Activated T-cell treated with anti-CD3 and anti-CD28 coated beads, Interleukin-2, amount 50 U/mL, for 4 hours (primary cell): ENCODE measurements at regions not wholly inside any gene's neighbourhood (a gene's known extent, or its start where the extent isn't known, plus 50 kb on each side); places are given as distances from the start of the nearest gene placed in this dataset.

Experiments used
- ATAC-seq, 2 donors: fragments of 200-7000 bp; cut with Tn5 transposase; one replicate each; pipeline ENCODE4 v1.10.0; 2021
- DNase-seq: peaks from one replicate; pipeline ENCODE4 v3.0.0-alpha.2; 2020
- H3K27me3 Mint-ChIP-seq: one replicate; pipeline ENCODE4 v1.8.0; 2021; ENCODE audit warnings: low read depth, mixed read lengths
- H3K36me3 Mint-ChIP-seq: one replicate; pipeline ENCODE4 v1.8.0; 2022; ENCODE audit warnings: mixed read lengths; ENCODE audit not compliant: insufficient read depth
- H3K4me1 Mint-ChIP-seq: one replicate; pipeline ENCODE4 v1.8.0; 2021; ENCODE audit warnings: low read depth, mixed read lengths
- H3K4me3 Mint-ChIP-seq: one replicate; pipeline ENCODE4 v1.8.0; 2021; ENCODE audit warnings: mild to moderate bottlenecking, moderate library complexity, mixed read lengths
- H3K9me3 Mint-ChIP-seq: one replicate; pipeline ENCODE4 v1.8.0; 2021; ENCODE audit warnings: mixed read lengths

DNA sequence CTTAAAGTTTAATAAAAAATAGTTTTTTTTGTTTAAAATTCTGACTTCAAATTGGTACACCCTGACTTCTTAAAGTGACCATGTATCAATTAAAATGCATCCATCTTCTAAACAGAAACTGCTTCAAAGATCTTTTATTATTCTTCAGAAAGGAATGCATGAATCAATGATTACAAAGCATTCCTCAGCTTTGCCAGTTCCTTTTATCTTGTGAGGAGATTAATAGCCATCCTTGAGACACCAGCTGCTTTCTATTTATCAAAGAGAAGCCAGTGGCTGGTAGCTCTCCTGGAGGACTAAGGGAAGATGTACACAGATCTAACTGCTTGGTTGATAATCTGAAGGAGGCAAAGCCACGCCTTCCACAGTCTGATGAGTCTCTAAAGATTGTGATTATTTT, 2222.5 kb downstream of the LRRC4C start:
- Mint-ChIP-seq H3K36me3 (no peaks in the 10 kb centered on the region), H3K9me3 (peaks cover 12% of the 10 kb centered on the region), H3K4me1 (no peaks in the 10 kb centered on the region), H3K27me3 (no peaks in the 10 kb centered on the region), H3K4me3 (no peak overlapping the region)
- no peak for DNase-seq
- ATAC-seq, result no peak

- ATAC-seq (no peak), DNase-seq (no peak)
- H3K4me1 Mint-ChIP-seq, result no peaks in the 10 kb centered on the region
- no peaks in the 10 kb centered on the region for H3K36me3 Mint-ChIP-seq
- no peak overlapping the region for H3K4me3 Mint-ChIP-seq
- peaks cover 3% of the 10 kb centered on the region for H3K9me3 Mint-ChIP-seq
- no peaks in the 10 kb centered on the region for H3K27me3 Mint-ChIP-seq
These were observed 2237.8 kb downstream of the LRRC4C start for GRCh38 chr11:39221550-39222138.

DNA sequence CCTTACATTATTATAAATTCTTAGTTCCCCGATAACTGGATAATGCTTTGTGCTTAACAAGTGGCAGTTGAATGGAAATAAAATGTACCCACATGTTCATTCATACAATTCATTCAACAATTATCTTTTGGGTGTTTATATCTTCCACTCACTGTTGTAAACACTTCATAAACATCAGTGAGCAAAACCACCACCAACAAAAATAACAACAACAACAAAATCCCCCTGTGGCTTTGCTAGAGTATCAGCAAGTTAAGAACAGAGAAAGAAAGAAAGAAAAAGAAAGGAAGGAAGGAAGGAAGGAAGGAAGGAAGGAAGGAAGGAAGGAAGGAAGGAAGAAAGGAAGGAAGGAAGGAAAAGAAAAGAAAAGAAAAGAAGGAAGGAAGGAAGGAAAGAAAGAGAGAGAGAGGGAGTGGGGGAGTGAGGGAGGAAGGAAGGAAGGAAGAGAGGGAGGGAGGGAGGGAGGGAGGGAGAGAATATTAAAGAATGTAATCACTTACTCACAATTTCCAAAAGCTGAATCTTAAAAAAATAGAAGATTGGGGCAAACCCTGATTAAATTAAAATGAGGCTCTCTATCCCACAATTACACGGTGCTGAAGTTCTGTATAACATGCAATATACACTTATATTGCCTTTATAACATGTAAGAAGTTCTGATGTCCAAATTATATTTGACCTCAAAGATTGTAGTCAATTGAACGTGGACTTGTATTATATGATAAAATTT, 2238.8 kb downstream of the LRRC4C start:
- DNase-seq, result no peak
- Mint-ChIP-seq H3K4me3 (no peak overlapping the region), H3K36me3 (no peaks in the 10 kb centered on the region), H3K9me3 (no peaks in the 10 kb centered on the region), H3K4me1 (no peaks in the 10 kb centered on the region), H3K27me3 (no peaks in the 10 kb centered on the region)
- no peak for ATAC-seq

DNA sequence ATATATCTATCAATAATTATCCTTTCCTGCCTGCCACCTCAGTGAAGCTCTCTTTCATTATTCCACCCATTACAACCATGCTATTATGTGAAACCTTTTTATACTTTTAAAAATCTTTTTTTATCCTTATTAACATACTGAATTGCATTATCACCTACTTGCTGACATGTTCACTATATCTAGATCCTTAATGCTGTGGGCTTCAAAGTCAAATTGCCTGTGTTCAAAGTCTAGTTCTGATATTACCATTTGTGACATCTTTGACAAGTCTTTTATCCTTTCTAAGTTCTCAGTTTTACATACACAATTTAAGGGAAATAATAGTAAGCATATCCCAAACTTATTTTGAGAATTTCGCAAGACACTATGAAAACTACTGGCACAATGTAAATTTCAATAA, 2239.4 kb downstream of the LRRC4C start:
- no peaks in the 10 kb centered on the region for H3K4me1 Mint-ChIP-seq
- no peaks in the 10 kb centered on the region for H3K9me3 Mint-ChIP-seq
- no peak for DNase-seq
- no peaks in the 10 kb centered on the region for H3K36me3 Mint-ChIP-seq
- no peak for ATAC-seq
- H3K4me3 Mint-ChIP-seq, result no peak overlapping the region
- no peaks in the 10 kb centered on the region for H3K27me3 Mint-ChIP-seq

DNA sequence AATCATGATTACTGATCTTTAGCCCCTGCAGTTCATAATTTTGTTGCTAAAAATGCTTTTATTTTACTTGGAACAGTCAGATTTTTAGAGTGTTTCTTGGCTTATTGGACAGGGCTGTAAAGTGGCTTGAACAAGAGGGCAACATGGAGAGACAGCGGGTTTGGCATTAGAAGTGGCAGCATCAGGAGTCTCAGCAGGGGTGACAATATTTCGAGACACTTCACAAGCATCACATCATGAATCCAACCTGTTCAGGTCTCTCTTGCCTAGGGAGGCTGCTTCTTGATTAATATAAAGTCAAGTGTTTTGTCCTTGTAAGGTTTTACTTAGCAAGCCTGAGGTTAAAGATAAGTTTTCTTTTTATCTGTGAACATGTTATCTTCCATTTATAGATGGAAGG, 2249.5 kb downstream of the LRRC4C start:
- Mint-ChIP-seq H3K27me3 (no peaks in the 10 kb centered on the region), H3K4me1 (no peaks in the 10 kb centered on the region), H3K9me3 (peaks cover 4% of the 10 kb centered on the region), H3K36me3 (no peaks in the 10 kb centered on the region), H3K4me3 (no peak overlapping the region)
- no peak for ATAC-seq
- DNase-seq, result no peak

- Mint-ChIP-seq H3K9me3 (peaks cover 4% of the 10 kb centered on the region), H3K4me3 (no peak overlapping the region), H3K36me3 (no peaks in the 10 kb centered on the region), H3K4me1 (no peaks in the 10 kb centered on the region), H3K27me3 (no peaks in the 10 kb centered on the region)
- DNase-seq, result no peak
- no peak for ATAC-seq
These were observed 2254.0 kb downstream of the LRRC4C start for GRCh38 chr11:39205236-39205995.

DNA sequence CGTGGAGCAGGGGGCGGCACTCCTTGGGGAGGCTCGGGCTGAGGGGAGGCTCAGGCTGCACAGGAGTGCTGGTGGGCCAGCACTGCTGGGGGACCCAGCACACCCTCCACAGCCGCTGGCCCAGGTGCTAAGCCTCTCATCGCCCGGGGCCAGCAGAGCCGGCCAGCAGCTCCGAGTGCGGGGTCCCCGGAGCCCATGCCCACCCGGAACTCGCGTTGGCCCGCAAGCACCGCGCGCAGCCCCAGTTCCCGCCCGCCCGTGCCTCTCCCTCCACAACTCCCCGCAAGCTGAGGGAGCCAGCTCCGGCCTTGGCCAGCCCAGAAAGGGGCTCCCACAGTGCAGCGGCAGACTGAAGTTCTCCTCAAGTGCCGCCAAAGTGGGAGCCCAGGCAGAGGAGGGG, 2266.8 kb downstream of the LRRC4C start:
- no peak for ATAC-seq
- H3K4me3 Mint-ChIP-seq, result no peak overlapping the region
- H3K9me3 Mint-ChIP-seq, result peaks cover 10% of the 10 kb centered on the region

GRCh38 chr11:39190751-39191150, 2268.7 kb downstream of the LRRC4C start:
- H3K4me1 Mint-ChIP-seq, result no peaks in the 10 kb centered on the region
- DNase-seq (no peak), ATAC-seq (no peak)
- H3K9me3 Mint-ChIP-seq, result peaks cover 8% of the 10 kb centered on the region
- no peaks in the 10 kb centered on the region for H3K27me3 Mint-ChIP-seq
- H3K4me3 Mint-ChIP-seq, result no peak overlapping the region
- H3K36me3 Mint-ChIP-seq, result no peaks in the 10 kb centered on the region

More for the DNA sequence above, 2266.8 kb downstream of the LRRC4C start:
- H3K4me1 Mint-ChIP-seq, result no peaks in the 10 kb centered on the region
- no peaks in the 10 kb centered on the region for H3K36me3 Mint-ChIP-seq
- DNase-seq, result no peak
- H3K27me3 Mint-ChIP-seq, result no peaks in the 10 kb centered on the region

GRCh38 chr11:39177678-39178077, 2281.8 kb downstream of the LRRC4C start:
- Mint-ChIP-seq H3K4me3 (no peak overlapping the region), H3K4me1 (no peaks in the 10 kb centered on the region), H3K36me3 (no peaks in the 10 kb centered on the region), H3K9me3 (peaks cover 4% of the 10 kb centered on the region), H3K27me3 (no peaks in the 10 kb centered on the region)
- no peak for DNase-seq
- ATAC-seq, result no peak

- Mint-ChIP-seq H3K9me3 (peaks cover 6% of the 10 kb centered on the region), H3K36me3 (no peaks in the 10 kb centered on the region), H3K4me1 (no peaks in the 10 kb centered on the region), H3K27me3 (no peaks in the 10 kb centered on the region), H3K4me3 (no peak overlapping the region)
- ATAC-seq (no peak), DNase-seq (no peak)
These were observed 2284.5 kb downstream of the LRRC4C start for GRCh38 chr11:39174965-39175364.

DNA sequence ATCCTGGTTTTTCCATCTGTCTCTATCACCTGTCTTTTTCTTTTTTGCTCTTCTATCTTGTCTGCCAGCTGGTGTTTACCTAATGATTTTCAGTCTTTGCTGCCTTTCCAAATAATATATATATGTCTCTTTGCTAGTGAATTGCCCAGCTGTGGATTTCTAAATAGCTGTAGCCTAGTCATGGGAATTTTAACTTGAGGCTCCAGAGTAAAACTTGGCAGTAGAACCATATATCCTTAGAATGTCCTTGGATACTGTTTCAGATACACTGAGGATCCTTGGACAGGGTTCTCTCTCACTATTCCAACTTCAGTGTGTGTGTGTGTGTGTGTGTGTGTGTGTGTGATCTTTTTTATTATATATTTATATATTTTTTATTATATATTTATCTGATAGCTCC, 2285.3 kb downstream of the LRRC4C start:
- H3K9me3 Mint-ChIP-seq, result peaks cover 7% of the 10 kb centered on the region

DNA sequence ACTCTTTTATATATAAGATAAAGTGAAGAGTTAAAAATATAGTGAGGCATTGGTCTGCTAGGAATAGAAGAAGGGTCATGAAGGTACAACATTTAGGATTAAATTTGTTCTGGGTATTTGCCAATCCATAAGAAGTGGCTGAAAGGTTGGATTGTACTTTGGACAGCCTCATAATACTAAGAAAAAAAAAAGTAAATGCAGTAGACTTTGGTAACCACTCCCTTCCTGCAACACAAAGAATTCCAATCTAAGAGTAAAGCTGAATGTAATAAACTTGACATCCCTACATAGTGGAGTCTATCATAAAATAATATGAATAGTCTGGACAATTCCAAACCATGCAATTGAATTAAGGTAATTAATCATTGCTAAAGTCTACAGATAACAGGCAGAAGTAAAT, 2294.4 kb downstream of the LRRC4C start:
- H3K4me3 Mint-ChIP-seq, result no peak overlapping the region
- H3K4me1 Mint-ChIP-seq, result no peaks in the 10 kb centered on the region
- no peak for DNase-seq
- no peaks in the 10 kb centered on the region for H3K27me3 Mint-ChIP-seq
- ATAC-seq, result no peak
- no peaks in the 10 kb centered on the region for H3K36me3 Mint-ChIP-seq
- H3K9me3 Mint-ChIP-seq, result peaks cover 4% of the 10 kb centered on the region

More for the DNA sequence above, 2285.3 kb downstream of the LRRC4C start:
- Mint-ChIP-seq H3K4me3 (no peak overlapping the region), H3K36me3 (no peaks in the 10 kb centered on the region), H3K4me1 (no peaks in the 10 kb centered on the region), H3K27me3 (no peaks in the 10 kb centered on the region)
- ATAC-seq (no peak), DNase-seq (no peak)

DNA sequence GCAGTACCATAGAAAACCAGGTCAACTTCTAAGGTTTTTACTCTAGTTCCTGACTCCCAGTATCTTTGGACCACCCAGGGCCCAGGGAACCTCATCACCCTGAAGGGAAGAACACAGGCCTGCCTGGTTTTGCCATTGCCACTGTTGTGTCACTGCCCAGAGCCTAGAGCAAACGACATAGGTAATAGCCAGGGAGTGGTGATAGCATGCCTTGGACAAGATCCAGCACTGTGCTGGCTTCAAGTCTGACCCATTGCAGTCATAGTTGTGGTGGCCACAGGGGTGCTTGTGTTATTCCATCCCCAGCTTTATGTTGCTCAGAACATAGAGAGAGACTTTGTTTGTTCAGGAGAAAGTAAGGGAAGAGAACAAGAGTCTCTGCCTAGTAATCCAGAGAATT, 2310.2 kb downstream of the LRRC4C start:
- peaks cover 7% of the 10 kb centered on the region for H3K9me3 Mint-ChIP-seq
- no peaks in the 10 kb centered on the region for H3K27me3 Mint-ChIP-seq
- no peak for ATAC-seq
- DNase-seq, result no peak
- no peak overlapping the region for H3K4me3 Mint-ChIP-seq
- no peaks in the 10 kb centered on the region for H3K36me3 Mint-ChIP-seq
- H3K4me1 Mint-ChIP-seq, result no peaks in the 10 kb centered on the region

GRCh38 chr11:39145346-39145745, 2314.1 kb downstream of the LRRC4C start:
- DNase-seq (no peak), ATAC-seq (no peak)
- no peaks in the 10 kb centered on the region for H3K4me1 Mint-ChIP-seq
- no peaks in the 10 kb centered on the region for H3K27me3 Mint-ChIP-seq
- peaks cover 9% of the 10 kb centered on the region for H3K9me3 Mint-ChIP-seq
- no peaks in the 10 kb centered on the region for H3K36me3 Mint-ChIP-seq
- H3K4me3 Mint-ChIP-seq, result no peak overlapping the region
